IMR-90 (cell line): ENCODE measurements at regions not wholly inside any gene's neighbourhood (a gene's known extent, or its start where the extent isn't known, plus 50 kb on each side); places are given as distances from the start of the nearest gene placed in this dataset.

Experiments
- ATAC-seq: fragments of 200-7000 bp; cut with Tn5 transposase; 2 replicates; pipeline ENCODE4 v1.9.1; 2020; ENCODE audit warnings: low read depth, mild to moderate bottlenecking, moderate library complexity
- BruUV-seq: library from RNA; stranded (reverse); fragments of 400-500 nt; replicated peaks from 2 replicates; lab custom pipeline; 2021; lab: Mats Ljungman, UMichigan
- CTCF ChIA-PET: fragments of 300-600 bp; formaldehyde crosslinking; extraction: SDS; loops from one replicate; lab custom pipeline; 2021; ENCODE audit warnings: antibody characterized with exemption; lab: Yijun Ruan, JAX
- POLR2A ChIA-PET: fragments of 300-600 bp; sonication (Branson Sonifier 250); formaldehyde crosslinking; loops from one replicate; lab custom pipeline; 2022; ENCODE audit warnings: antibody characterized with exemption; ENCODE audit not compliant: unreplicated experiment; lab: Charles Lee
- DNase-seq: peaks from one replicate; pipeline ENCODE4 v3.0.0; 2013
- H2AFZ ChIP-seq: replicated peaks from 2 replicates; pipeline ENCODE3; 2013; ENCODE audit warnings: low read length, mild to moderate bottlenecking; ENCODE audit not compliant: poor library complexity
- H2AK5ac ChIP-seq: 2 replicates; pipeline ENCODE4 v1.6.1; 2013; ENCODE audit warnings: low read depth, low read length, inconsistent platforms
- H2AK9ac ChIP-seq: replicated peaks from 2 replicates; pipeline ENCODE3; 2013; ENCODE audit warnings: mild to moderate bottlenecking, low read depth, low read length, moderate library complexity; ENCODE audit not compliant: poor library complexity
- H2BK120ac ChIP-seq: 2 replicates; pipeline ENCODE4 v1.6.1; 2013; ENCODE audit warnings: low read depth, low read length, inconsistent platforms
- H2BK15ac ChIP-seq: 3 replicates; pipeline ENCODE4 v1.6.1; 2013; ENCODE audit warnings: low read depth, low read length, inconsistent platforms
- H2BK20ac ChIP-seq: 2 replicates; pipeline ENCODE4 v1.6.1; 2013; ENCODE audit warnings: low read depth, mild to moderate bottlenecking, inconsistent platforms, low read length, moderate library complexity
- H2BK5ac ChIP-seq: 2 replicates; pipeline ENCODE4 v1.6.1; 2013; ENCODE audit warnings: mild to moderate bottlenecking, low read depth, low read length, inconsistent platforms; ENCODE audit not compliant: poor library complexity, severe bottlenecking
- H3K14ac ChIP-seq: replicated peaks from 2 replicates; pipeline ENCODE4 v1.6.1; 2013; ENCODE audit warnings: low read depth, low read length, inconsistent platforms
- H3K18ac ChIP-seq: 2 replicates; pipeline ENCODE4 v1.6.1; 2013; ENCODE audit warnings: low read depth, low read length, control low read depth
- H3K23ac ChIP-seq: 2 replicates; pipeline ENCODE4 v1.6.1; 2013; ENCODE audit warnings: low read depth, low read length, inconsistent platforms
- H3K27ac ChIP-seq: 2 replicates; pipeline ENCODE4 v1.5.1; 2013; ENCODE audit warnings: mild to moderate bottlenecking, control low read depth, low read length; ENCODE audit not compliant: insufficient read depth
- H3K27me3 ChIP-seq: 2 replicates; pipeline ENCODE4 v1.6.1; 2013; ENCODE audit warnings: low read length; ENCODE audit not compliant: control insufficient read depth, insufficient read depth
- H3K36me3 ChIP-seq: 2 replicates; pipeline ENCODE4 v1.6.1; 2013; ENCODE audit warnings: low read length, mixed read lengths; ENCODE audit not compliant: control insufficient read depth, insufficient read depth
- H3K4ac ChIP-seq: 2 replicates; pipeline ENCODE4 v1.6.1; 2013; ENCODE audit warnings: low read depth, low read length, inconsistent platforms
- H3K4me1 ChIP-seq: 2 replicates; pipeline ENCODE4 v1.6.1; 2013; ENCODE audit warnings: low read length, mixed read lengths; ENCODE audit not compliant: control insufficient read depth, insufficient read depth
- H3K4me2 ChIP-seq: 2 replicates; pipeline ENCODE4 v1.6.1; 2013; ENCODE audit warnings: low read depth, mild to moderate bottlenecking, control low read depth, low read length, moderate library complexity
- H3K4me3 ChIP-seq: 2 replicates; pipeline ENCODE4 v1.5.1; 2013; ENCODE audit warnings: low read depth, mild to moderate bottlenecking, control low read depth, low read length, moderate library complexity; ENCODE audit not compliant: insufficient read depth
- H3K56ac ChIP-seq: 2 replicates; pipeline ENCODE4 v1.6.1; 2013; ENCODE audit warnings: low read length, inconsistent platforms; ENCODE audit not compliant: insufficient read depth; ENCODE audit errors: extremely low read depth
- H3K79me1 ChIP-seq, 2 experiments: 2 replicates each; pipeline ENCODE4 v1.6.1; 2013; ENCODE audit warnings: low read length in 2 of 2, inconsistent platforms in 1 of 2, low read depth in 1 of 2
- H3K9ac ChIP-seq: 2 replicates; pipeline ENCODE4 v1.6.1; 2013; ENCODE audit warnings: low read depth, low read length, control low read depth
- H3K9me1 ChIP-seq: 2 replicates; pipeline ENCODE4 v1.6.1; 2013; ENCODE audit warnings: low read length, inconsistent platforms; ENCODE audit not compliant: insufficient read depth
- H3K9me3 ChIP-seq: 2 replicates; pipeline ENCODE4 v1.6.1; 2013; ENCODE audit warnings: low read length; ENCODE audit not compliant: control insufficient read depth, insufficient read depth
- H4K20me1 ChIP-seq: 2 replicates; pipeline ENCODE4 v1.6.1; 2013; ENCODE audit warnings: low read length, inconsistent platforms; ENCODE audit not compliant: insufficient read depth
- H4K5ac ChIP-seq: 2 replicates; pipeline ENCODE4 v1.6.1; 2013; ENCODE audit warnings: mild to moderate bottlenecking, low read depth, low read length, control low read depth
- H4K8ac ChIP-seq, 2 experiments: 2 replicates each; pipeline ENCODE4 v1.6.1; 2013; ENCODE audit warnings: low read depth in 2 of 2, low read length in 2 of 2, control low read depth in 1 of 2, inconsistent platforms in 1 of 2
- H4K91ac ChIP-seq: 2 replicates; pipeline ENCODE4 v1.6.1; 2013; ENCODE audit warnings: low read depth, low read length, inconsistent platforms; ENCODE audit not compliant: insufficient read depth
- CEBPB ChIP-seq: IDR thresholded peaks from 2 replicates; pipeline ENCODE4 v1.6.1; 2012; ENCODE audit warnings: low read depth, low read length, improper control_type of control experiment
- CHD1 ChIP-seq: IDR thresholded peaks from 2 replicates; pipeline ENCODE4 v1.6.1; 2012; ENCODE audit warnings: low read depth, low read length, improper control_type of control experiment
- CTCF ChIP-seq: conservative IDR thresholded peaks from 2 replicates; pipeline ENCODE4 v1.5.1; 2012; ENCODE audit warnings: mild to moderate bottlenecking, low read depth, low read length, improper control_type of control experiment
- ELK1 ChIP-seq: fragments of 150-350 bp; IDR thresholded peaks from 2 replicates; pipeline ENCODE4 v1.6.1; 2016; ENCODE audit warnings: low read depth, mild to moderate bottlenecking, low read length, moderate library complexity, borderline replicate concordance
- MAFK ChIP-seq: IDR thresholded peaks from 2 replicates; pipeline ENCODE4 v1.6.1; 2012; ENCODE audit warnings: low read depth, low read length, improper control_type of control experiment
- MAZ ChIP-seq: IDR thresholded peaks from 2 replicates; pipeline ENCODE4 v1.6.1; 2012; ENCODE audit warnings: low read depth, mild to moderate bottlenecking, low read length, improper control_type of control experiment, moderate library complexity, borderline replicate concordance
- MXI1 ChIP-seq: IDR thresholded peaks from 2 replicates; pipeline ENCODE4 v1.6.1; 2012; ENCODE audit warnings: low read depth, mild to moderate bottlenecking, low read length, moderate library complexity, borderline replicate concordance
- NFE2L2 ChIP-seq: fragments of 150-350 bp; IDR thresholded peaks from 2 replicates; pipeline ENCODE4 v1.6.1; 2016; ENCODE audit warnings: low read depth, mild to moderate bottlenecking, low read length
- POLR2A ChIP-seq: IDR thresholded peaks from 2 replicates; pipeline ENCODE4 v1.6.1; 2012; ENCODE audit warnings: mild to moderate bottlenecking, low read depth, low read length
- RAD21 ChIP-seq: IDR thresholded peaks from 2 replicates; pipeline ENCODE4 v1.6.1; 2012; ENCODE audit warnings: low read length, improper control_type of control experiment
- RCOR1 ChIP-seq: IDR thresholded peaks from 2 replicates; pipeline ENCODE4 v1.6.1; 2012; ENCODE audit warnings: mild to moderate bottlenecking, low read length, improper control_type of control experiment; ENCODE audit not compliant: insufficient replicate concordance
- USF2 ChIP-seq: fragments of 150-350 bp; IDR thresholded peaks from 2 replicates; pipeline ENCODE4 v1.6.1; 2017; ENCODE audit warnings: mild to moderate bottlenecking, antibody characterized with exemption, low read length, low read depth
- WGBS, 2 experiments: methylation state at CpG; one replicate each; pipeline versions ENCODE4 v1.1.5 to v1.1.7; 2013; ENCODE audit warnings: missing lambda C conversion rate in 2 of 2; ENCODE audit not compliant: insufficient read length in 1 of 2; ENCODE audit errors: extremely low coverage in 2 of 2; 5-methylcytosine and 5-hydroxymethylcytosine counted together
- dilution Hi-C: fragments of 300-500 bp; cut with HindIII; formaldehyde crosslinking; loops from one replicate; pipeline ENCODE4 v1.14.3; 2018; ENCODE audit warnings: low sequenced_read_pairs; ENCODE audit not compliant: unreplicated experiment
- in situ Hi-C: fragments of 300-500 bp; cut with MboI; formaldehyde crosslinking; loops from 3 replicates; pipeline ENCODE4 v1.14.3; 2019; ENCODE audit warnings: low sequenced_read_pairs, inconsistent platforms, mixed read lengths
- intact Hi-C: fragments of 100-400 bp; cut with micrococcal nuclease; formaldehyde crosslinking; loops from 2 replicates; pipeline ENCODE4 v1.10.0; 2022

GRCh38 chr18:40566510-40566844 is 1388.6 kb upstream of the PIK3C3 start:
- intact Hi-C loops (no loop called here), in situ Hi-C loops (no loop called here), dilution Hi-C loops (no loop called here)
- BruUV-seq = no TSS peak
- H2BK20ac ChIP-seq = no peak overlapping the region
- H3K36me3 ChIP-seq = no peaks in the 10 kb centered on the region
- H3K9ac ChIP-seq = no peak overlapping the region
- H4K91ac ChIP-seq = no peak overlapping the region
- H3K56ac ChIP-seq = no peak overlapping the region
- H3K18ac ChIP-seq = no peak overlapping the region
- H3K79me1 ChIP-seq = no peaks in the 10 kb centered on the region
- H4K8ac ChIP-seq = no peak overlapping the region
- CTCF ChIA-PET = interaction anchor here (0.6 kb wide), 1 partner anchor 308 kb away, joined by 3 read pairs; no protein-coding TSS in a partner anchor
- H2BK5ac ChIP-seq = no peak overlapping the region
- ATAC-seq = no peak
- no peak overlapping the region for H2AK5ac ChIP-seq
- DNase-seq = no peak
- no peaks in the 10 kb centered on the region for H3K4me1 ChIP-seq
- no peaks in the 10 kb centered on the region for H4K20me1 ChIP-seq
- no peak overlapping the region for H3K23ac ChIP-seq
- no peaks in the 10 kb centered on the region for H3K9me1 ChIP-seq
- H3K4me3 ChIP-seq = no peak overlapping the region
- no CpG with 5 or more reads among the region's 1 CpG for WGBS, 2 experiments
- no peak overlapping the region for H2BK120ac ChIP-seq
- TF ChIP-seq CHD1 = no peak
- TF ChIP-seq MXI1 = no peak
- TF ChIP-seq NFE2L2 = no peak
- TF ChIP-seq MAFK = no peak
- no peak for TF ChIP-seq CTCF
- no peak for TF ChIP-seq RCOR1
- TF ChIP-seq POLR2A = no peak
- TF ChIP-seq USF2 = no peak
- no peak for TF ChIP-seq RAD21
- no peak for TF ChIP-seq MAZ
- no peak for TF ChIP-seq CEBPB
- no peak for TF ChIP-seq ELK1
- POLR2A ChIA-PET = no interaction called here
- no peak overlapping the region for H2AK9ac ChIP-seq
- no peak overlapping the region for H3K4ac ChIP-seq
- no peak overlapping the region for H2BK15ac ChIP-seq
- H3K4me2 ChIP-seq = no peak overlapping the region
- H3K27ac ChIP-seq = no peak overlapping the region
- H2AFZ ChIP-seq = no peak overlapping the region
- no peak overlapping the region for H3K14ac ChIP-seq
- H4K5ac ChIP-seq = no peak overlapping the region
- no peaks in the 10 kb centered on the region for H3K27me3 ChIP-seq
- H3K9me3 ChIP-seq = no peaks in the 10 kb centered on the region
